Neutrophil (primary cell): ENCODE measurements at regions not wholly inside any gene's neighbourhood (a gene's known extent, or its start where the extent isn't known, plus 50 kb on each side); places are given as distances from the start of the nearest gene placed in this dataset.

Source experiments
- H3K27ac ChIP-seq: fragments of 200-600 bp; sonication (generic); 2 replicates; pipeline ENCODE4 v1.5.1; 2016; ENCODE audit warnings: mild to moderate bottlenecking, moderate library complexity
- H3K27me3 ChIP-seq: fragments of 200-600 bp; sonication (generic); 2 replicates; pipeline ENCODE4 v1.6.0; 2016; ENCODE audit warnings: mild to moderate bottlenecking
- H3K36me3 ChIP-seq: fragments of 200-600 bp; sonication (generic); 2 replicates; pipeline ENCODE4 v1.5.1; 2017
- H3K4me1 ChIP-seq, 2 experiments: fragments of 200-600 bp in 1 of 2; sonication (generic) in 1 of 2; 1 replicate in 1 of 2; 2 replicates in 1 of 2; pipeline versions ENCODE4 v1.5.1 to v1.6.1; 2013 to 2016; ENCODE audit warnings: low read depth in 1 of 2, low read length in 1 of 2, mild to moderate bottlenecking in 1 of 2, moderate library complexity in 1 of 2; ENCODE audit not compliant: control insufficient read depth in 1 of 2, insufficient read depth in 1 of 2
- H3K4me3 ChIP-seq, 2 experiments: fragments of 200-600 bp in 1 of 2; sonication (generic) in 1 of 2; 1 replicate in 1 of 2; 2 replicates in 1 of 2; pipeline ENCODE4 v1.5.1; 2013 to 2016; ENCODE audit warnings: low read depth in 1 of 2, low read length in 1 of 2, mild to moderate bottlenecking in 1 of 2, moderate library complexity in 1 of 2
- H3K9me3 ChIP-seq: fragments of 200-600 bp; sonication (generic); 2 replicates; pipeline ENCODE4 v1.5.1; 2016
- TF ChIP-seq, protein P1 (sequence below): fragments of 200-600 bp; sonication (generic); IDR thresholded peaks from 2 replicates; pipeline ENCODE4 v1.5.1; 2016; ENCODE audit warnings: antibody characterized with exemption

DNA sequence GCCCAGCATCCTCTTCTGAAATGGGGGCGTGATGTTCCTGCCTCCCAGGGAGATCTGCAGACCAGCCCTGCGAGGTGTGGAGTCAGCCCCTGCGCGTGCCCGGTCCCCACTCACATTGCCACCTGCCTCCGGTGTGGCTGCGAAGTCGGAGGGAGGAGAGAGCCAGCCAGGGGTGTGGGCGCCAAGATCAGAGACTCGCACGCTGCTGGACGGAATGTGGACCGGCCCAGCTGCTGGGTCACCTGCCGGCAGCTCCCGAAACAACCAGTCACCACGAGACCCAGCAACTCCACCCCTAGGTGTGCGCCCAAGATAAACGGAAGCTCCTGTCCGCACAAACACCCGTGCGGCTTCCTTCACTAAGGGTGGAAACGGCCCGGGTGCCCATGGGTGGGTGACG lies 51.1 kb upstream of the EGFL7 start:
- H3K4me1 ChIP-seq, result peaks cover 19 to 24% of the 10 kb centered on the region in 2 experiments
- TF ChIP-seq, protein P1, sequence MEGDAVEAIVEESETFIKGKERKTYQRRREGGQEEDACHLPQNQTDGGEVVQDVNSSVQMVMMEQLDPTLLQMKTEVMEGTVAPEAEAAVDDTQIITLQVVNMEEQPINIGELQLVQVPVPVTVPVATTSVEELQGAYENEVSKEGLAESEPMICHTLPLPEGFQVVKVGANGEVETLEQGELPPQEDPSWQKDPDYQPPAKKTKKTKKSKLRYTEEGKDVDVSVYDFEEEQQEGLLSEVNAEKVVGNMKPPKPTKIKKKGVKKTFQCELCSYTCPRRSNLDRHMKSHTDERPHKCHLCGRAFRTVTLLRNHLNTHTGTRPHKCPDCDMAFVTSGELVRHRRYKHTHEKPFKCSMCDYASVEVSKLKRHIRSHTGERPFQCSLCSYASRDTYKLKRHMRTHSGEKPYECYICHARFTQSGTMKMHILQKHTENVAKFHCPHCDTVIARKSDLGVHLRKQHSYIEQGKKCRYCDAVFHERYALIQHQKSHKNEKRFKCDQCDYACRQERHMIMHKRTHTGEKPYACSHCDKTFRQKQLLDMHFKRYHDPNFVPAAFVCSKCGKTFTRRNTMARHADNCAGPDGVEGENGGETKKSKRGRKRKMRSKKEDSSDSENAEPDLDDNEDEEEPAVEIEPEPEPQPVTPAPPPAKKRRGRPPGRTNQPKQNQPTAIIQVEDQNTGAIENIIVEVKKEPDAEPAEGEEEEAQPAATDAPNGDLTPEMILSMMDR, result no peak

DNA sequence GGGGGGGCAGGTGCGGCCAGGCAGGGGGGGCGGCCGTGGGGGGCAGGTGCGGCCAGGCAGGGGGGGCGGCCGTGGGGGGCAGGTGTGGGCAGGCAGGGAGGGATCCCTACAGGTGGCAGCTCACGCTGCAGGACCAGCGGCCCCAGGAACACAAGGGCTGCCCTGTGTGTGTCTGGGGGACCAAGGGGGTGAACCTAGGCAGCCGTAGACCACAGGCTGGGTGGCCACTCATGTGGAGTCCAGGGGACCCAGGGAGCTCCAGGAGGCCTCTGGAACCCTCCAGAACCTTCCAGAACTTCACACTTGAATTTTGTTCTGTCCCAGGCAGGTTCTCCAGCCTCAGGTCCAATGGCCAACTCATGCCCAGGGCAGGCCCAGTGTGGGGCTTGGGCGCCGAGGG lies 51.6 kb upstream of the EGFL7 start:
- TF ChIP-seq, protein P1, result no peak
- peaks cover 14 to 19% of the 10 kb centered on the region in 2 experiments for H3K4me1 ChIP-seq
- H3K9me3 ChIP-seq, result no peaks in the 10 kb centered on the region
- no peak overlapping the region for H3K27ac ChIP-seq
- no peaks in the 10 kb centered on the region for H3K27me3 ChIP-seq
- H3K4me3 ChIP-seq, result no peak overlapping the region
- no peaks in the 10 kb centered on the region for H3K36me3 ChIP-seq

More for the DNA sequence above, 51.1 kb upstream of the EGFL7 start:
- Histone ChIP-seq H3K4me3 (no peak overlapping the region), H3K27me3 (no peaks in the 10 kb centered on the region), H3K27ac (no peak overlapping the region), H3K9me3 (no peaks in the 10 kb centered on the region), H3K36me3 (no peaks in the 10 kb centered on the region)

DNA sequence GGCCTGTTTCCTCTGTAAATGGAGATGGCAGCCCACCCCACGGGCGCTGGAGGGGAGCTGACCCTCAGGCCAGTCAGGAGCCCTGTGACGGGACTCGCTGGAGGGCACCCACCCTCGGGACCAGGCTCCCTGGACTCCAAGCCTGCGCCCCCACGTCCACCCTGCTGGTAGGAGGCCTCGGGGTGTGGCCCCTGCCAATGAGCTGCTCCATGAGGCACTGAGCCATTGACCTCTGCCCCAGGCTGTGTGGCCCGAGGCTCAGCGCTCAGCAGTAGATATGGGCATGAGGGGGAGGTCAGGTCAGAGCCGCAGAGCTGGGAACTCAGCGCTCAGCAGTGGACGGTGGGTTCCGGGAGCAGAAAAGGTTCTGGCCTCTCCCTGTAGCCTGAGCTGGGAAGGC lies 52.3 kb upstream of the EGFL7 start:
- H3K9me3 ChIP-seq, result no peaks in the 10 kb centered on the region
- no peak overlapping the region for H3K27ac ChIP-seq
- H3K4me1 ChIP-seq, result peaks cover 7 to 12% of the 10 kb centered on the region in 2 experiments
- TF ChIP-seq, protein P1, result no peak
- no peaks in the 10 kb centered on the region for H3K27me3 ChIP-seq
- H3K36me3 ChIP-seq, result no peaks in the 10 kb centered on the region
- H3K4me3 ChIP-seq, result no peak overlapping the region

DNA sequence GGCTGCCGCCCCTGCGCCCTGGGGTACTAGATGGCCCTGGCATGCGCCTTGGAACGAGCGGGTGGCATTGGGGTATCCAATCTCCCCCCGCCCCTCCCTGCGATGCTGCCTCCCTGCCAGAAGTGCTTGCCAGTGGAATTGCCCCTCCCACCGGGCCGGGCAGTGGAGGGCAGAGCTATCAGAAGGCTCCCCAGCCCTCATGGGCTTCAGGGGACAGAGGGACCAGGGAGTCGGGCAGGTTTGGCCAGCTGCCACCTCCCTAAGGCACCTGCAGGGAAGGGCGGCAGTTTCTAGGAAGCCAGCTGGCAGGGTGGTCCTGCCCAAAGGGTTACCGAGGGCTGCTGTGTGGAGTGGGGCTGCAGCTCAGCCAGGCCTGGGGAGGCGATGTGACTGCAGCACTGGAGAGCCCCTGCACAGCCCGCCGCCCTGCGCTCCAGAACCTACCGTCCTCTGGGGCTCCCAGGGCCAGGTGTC lies 52.8 kb upstream of the EGFL7 start:
- H3K27ac ChIP-seq, result no peak overlapping the region
- TF ChIP-seq, protein P1, result no peak

DNA sequence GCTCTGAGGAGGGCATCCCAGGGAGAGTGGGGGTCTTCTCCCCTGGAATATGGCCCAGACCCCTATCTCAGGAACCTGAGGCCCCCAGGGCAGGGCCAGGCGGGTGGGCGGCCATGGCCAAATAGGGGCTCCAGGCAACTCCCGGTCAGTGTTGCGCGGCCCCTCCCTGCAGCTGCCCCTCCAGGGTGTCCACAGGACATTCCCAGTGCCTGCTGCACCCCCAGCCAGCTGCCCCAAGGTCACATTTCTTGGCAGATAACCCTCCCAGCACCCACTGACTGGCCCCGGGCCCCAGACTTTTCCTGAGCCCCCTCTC lies 53.6 kb upstream of the EGFL7 start:
- no peaks in the 10 kb centered on the region for H3K9me3 ChIP-seq
- no peak overlapping the region for H3K4me3 ChIP-seq
- no peaks in the 10 kb centered on the region for H3K27me3 ChIP-seq
- peaks cover 9 to 10% of the 10 kb centered on the region in 2 experiments for H3K4me1 ChIP-seq
- H3K36me3 ChIP-seq, result no peaks in the 10 kb centered on the region
- no peak overlapping the region for H3K27ac ChIP-seq
- TF ChIP-seq, protein P1, result no peak

More for the DNA sequence above, 52.8 kb upstream of the EGFL7 start:
- H3K4me3 ChIP-seq, result no peak overlapping the region
- H3K4me1 ChIP-seq, result peaks cover 3 to 9% of the 10 kb centered on the region in 2 experiments
- no peaks in the 10 kb centered on the region for H3K27me3 ChIP-seq
- H3K9me3 ChIP-seq, result no peaks in the 10 kb centered on the region
- no peaks in the 10 kb centered on the region for H3K36me3 ChIP-seq
